GM11168 (cell line): ENCODE measurements at regions not wholly inside any gene's neighbourhood (a gene's known extent, or its start where the extent isn't known, plus 50 kb on each side); places are given as distances from the start of the nearest gene placed in this dataset.
"Not testable (repeated sequence)": the region's sequence is repeated elsewhere in the genome, so short reads cannot be mapped to it uniquely, and the experiment has no call there.

Experiments used
- in situ Hi-C: fragments of 300-500 bp; cut with MboI; formaldehyde crosslinking; loops from one replicate; pipeline ENCODE4 v1.12.0; 2022; ENCODE audit warnings: low sequenced_read_pairs; ENCODE audit not compliant: unreplicated experiment

- in situ Hi-C loops, result no loop called here
These were observed 597.9 kb upstream of the ADAMTS5 start for GRCh38 chr21:27564684-27565301.

- in situ Hi-C loops, result no loop called here
These were observed 595.4 kb upstream of the ADAMTS5 start for GRCh38 chr21:27562303-27562702.

- in situ Hi-C loops, result no loop called here
These were observed 594.2 kb upstream of the ADAMTS5 start for GRCh38 chr21:27561116-27561515.

DNA sequence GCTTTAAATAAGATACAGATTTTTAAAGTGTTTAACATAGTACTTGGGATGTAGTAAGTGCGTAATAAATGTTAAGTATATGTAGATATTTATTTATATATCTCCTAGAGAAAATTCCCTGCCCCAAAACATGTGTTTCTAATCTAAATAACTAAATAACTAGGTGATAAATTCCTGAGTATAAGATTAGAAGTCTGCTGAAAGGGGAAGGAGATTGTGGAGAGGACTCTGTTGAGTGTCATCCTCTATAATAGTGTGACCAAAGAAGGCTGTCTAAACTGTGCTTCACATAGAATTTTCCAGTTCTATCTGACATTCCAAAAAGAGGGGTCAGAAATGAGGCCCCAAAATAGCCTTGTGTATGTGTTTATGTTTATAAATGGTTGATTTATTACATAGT lies 590.5 kb upstream of the ADAMTS5 start:
- in situ Hi-C loops, result no loop called here

DNA sequence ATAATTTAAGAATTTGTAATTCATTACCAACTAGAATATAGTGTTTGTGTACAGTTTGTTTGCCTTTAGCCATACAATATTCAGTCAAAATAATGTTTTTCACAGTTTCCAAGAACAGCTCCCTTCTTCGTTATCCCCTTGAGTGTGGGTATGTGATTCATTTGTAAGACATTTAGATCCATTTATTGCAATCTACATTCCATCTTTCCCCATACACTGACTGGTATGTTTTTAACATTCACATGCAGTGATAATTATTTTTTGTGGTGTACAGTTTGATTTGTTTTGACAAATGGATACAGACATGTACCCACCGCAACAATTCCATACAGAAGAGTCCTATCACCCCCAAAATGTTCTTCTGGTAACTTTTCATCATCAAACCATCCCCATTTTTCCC lies 589.1 kb upstream of the ADAMTS5 start:
- in situ Hi-C loops, result no loop called here

GRCh38 chr21:27550287-27550686 lies 583.4 kb upstream of the ADAMTS5 start:
- in situ Hi-C loops, result no loop called here

DNA sequence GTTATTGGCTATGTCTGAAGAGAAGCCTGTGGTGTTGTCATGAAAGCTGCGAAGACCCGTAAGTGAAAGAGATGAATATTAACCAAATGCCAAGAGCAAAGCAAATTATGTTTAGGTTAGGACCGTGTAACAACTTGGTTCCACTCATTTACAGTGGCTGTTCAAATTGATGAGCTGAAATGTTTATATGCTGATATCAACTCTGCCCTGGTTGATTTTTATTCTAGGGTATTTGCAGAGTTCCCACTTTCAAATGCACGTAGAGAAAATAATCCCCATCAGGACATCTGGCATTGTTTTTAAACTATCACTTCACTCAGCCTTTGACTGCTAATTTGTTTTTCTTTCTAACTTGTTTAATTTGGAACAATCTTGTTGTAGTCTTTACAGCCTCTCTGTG lies 581.6 kb upstream of the ADAMTS5 start:
- in situ Hi-C loops, result no loop called here

- in situ Hi-C loops, result no loop called here
These were observed 579.0 kb upstream of the ADAMTS5 start for GRCh38 chr21:27545754-27546349.

DNA sequence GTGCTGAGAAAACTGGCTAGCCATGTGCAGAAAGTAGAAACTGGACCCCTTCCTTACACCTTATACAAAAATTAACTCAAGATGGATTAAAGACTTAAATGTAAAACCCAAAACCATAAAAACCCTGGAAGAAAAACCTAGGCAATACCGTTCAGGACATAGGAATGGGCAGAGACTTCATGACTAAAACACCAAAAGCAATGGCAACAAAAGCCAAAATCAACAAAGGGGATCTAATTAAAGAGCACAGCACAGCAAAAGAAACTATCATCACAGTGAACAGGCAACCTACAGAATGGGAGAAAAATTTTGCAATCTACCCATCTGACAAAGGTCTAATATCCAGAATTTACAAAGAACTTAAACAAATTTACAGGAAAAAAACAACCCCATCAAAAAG lies 575.2 kb upstream of the ADAMTS5 start:
- in situ Hi-C loops, result not testable (repeated sequence)

DNA sequence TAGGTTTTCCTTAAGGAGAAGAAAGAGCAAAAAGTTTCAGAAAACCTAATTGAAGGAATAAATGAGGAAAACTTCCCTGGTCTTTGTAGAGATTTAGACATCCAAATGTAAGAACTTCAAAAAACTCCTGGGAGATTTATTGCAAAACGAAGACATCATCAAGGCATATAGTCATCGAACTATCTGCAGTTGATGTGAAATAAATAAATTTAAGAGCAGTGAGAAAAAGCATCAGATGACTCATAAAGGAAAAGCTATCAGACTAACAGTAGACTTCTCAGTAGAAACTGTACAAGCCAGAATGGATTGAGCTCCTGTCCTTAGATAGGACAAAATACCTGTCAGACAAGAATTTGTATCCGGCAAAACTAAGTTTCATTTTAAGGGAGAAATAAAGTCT lies 569.4 kb upstream of the ADAMTS5 start:
- in situ Hi-C loops, result no loop called here

DNA sequence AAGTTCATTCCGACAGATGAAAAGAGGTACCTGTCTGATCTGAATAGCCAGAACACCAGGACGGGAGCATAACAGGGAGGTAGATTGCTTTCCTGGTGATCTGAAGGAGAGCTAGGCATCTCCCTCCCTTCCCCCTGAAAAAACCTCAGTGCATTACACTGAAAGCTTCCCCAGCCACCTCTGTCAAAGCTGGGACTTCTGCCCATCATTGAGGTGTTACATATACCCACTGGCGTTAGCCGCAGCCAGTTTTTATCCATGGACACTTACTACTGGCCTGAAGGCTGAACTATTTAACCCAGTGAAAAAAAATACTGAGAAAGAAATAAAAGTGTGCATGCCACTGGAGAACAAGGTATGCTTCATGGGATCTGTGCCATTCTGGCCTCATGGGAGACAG lies 568.3 kb upstream of the ADAMTS5 start:
- in situ Hi-C loops, result no loop called here

DNA sequence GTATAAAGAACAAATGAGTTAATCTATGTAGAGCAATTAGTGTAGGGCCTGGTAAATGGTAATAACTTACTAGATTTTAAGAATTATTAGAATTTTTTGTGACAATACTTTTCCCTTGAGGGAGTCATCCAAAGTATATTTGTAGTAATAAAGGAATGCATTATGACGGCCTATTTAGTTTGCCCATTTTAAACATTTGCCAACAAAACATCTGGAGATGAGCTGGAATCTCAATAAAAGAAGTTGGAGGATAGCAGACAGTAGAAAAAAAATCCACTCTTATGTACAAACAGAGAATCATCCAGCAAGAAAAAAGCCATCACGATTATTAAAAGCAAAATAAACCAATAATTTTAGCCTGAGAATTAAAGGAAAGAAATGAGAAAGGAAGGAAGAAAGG lies 567.3 kb upstream of the ADAMTS5 start:
- in situ Hi-C loops, result no loop called here

- in situ Hi-C loops, result no loop called here
These were observed 565.2 kb upstream of the ADAMTS5 start for GRCh38 chr21:27532076-27532475.

GRCh38 chr21:27528697-27529096 lies 561.8 kb upstream of the ADAMTS5 start:
- in situ Hi-C loops, result no loop called here

GRCh38 chr21:27526451-27526850 lies 559.6 kb upstream of the ADAMTS5 start:
- in situ Hi-C loops, result no loop called here

DNA sequence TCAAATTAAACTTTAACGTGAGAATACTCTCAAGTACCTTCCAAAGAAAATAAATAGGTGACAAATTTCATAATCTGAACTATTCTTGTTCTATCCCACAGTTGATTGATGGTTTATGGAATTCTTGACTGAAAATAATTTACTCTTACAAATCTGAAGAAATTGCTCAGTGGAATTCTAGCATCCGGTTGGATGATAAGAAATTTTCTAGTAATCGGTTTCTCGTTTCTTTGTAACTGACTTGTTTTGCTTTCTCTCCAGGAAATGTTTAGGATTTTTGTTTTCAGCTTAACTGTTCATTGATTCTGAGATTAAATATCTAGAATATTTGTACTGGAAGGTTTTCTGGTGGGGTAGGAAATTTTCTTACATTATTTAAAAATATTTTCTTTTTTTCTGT lies 558.9 kb upstream of the ADAMTS5 start:
- in situ Hi-C loops, result no loop called here

DNA sequence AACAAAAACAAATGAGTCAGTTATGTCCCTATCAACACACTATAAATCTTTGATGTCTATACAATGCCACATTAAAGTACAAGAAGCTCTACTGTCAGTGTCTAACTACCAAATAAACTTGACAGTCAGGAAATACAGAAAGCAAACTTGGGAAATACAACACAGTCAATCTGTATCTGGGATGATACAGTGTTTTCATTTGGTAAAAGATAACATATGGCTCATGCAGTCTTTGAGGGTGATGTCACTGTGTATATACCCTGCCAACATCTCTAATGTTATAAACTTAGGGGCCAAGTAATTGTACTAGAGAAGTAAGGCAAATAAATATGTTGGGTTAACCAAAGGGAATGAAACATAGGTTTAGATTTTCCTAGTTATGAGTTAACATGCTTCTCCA lies 552.5 kb upstream of the ADAMTS5 start:
- in situ Hi-C loops, result no loop called here

DNA sequence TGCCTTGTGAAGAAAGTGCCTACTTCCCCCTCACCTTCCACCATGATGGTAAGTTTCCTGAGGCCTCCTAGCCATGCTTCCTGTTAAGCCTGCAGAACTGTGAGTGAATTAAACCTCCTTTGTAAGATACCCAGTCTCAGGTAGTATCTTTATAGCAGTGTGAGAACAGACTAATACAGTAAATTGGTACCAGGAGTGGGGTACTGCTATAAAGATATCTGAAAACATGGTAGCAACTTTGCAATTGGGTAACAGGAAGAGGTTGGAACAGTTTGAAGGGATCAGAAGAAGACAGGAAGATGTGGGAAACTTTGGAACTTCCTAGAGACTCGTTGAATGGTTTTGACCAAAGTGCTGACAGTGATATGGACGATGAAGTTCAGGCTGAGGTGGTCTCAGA lies 550.3 kb upstream of the ADAMTS5 start:
- in situ Hi-C loops, result not testable (repeated sequence)

DNA sequence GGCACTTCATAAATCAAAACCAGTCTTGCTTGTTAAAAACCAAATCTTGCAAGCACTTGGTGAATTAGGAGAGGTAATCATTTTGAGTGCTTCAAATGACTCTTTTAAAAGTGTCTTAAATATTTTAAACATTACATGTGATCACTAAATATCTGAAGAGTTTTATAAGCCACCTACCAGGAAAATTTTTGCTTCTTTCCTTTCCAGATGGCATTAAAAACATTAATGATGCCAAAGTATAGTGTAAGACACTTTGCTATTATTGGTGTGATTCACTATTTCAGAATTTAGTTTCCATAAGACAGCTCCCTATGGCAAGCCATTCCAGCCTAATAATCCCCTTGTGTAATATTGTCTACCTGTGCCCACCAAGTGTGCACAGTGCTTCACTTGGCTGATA lies 548.8 kb upstream of the ADAMTS5 start:
- in situ Hi-C loops, result no loop called here

- in situ Hi-C loops, result no loop called here
These were observed 546.9 kb upstream of the ADAMTS5 start for GRCh38 chr21:27513825-27514224.

DNA sequence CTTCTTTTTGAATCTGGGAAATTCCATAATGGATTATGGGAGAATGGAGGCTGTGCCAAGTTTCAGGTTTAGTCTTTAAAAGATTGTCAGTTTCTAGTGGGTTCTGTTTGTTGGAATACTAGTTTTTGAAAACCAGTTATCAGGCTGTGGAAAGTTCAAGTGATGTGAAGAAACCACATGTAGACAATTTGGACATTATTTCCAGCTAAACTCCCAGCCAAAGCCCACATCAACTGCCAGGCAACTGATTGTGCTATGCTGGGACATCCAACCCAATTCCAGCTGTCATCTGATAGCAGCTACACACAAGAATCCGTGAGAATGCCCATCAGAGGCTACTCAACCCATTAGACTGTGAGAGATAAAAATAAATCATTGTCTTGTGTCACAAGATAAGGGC lies 546.1 kb upstream of the ADAMTS5 start:
- in situ Hi-C loops, result no loop called here

DNA sequence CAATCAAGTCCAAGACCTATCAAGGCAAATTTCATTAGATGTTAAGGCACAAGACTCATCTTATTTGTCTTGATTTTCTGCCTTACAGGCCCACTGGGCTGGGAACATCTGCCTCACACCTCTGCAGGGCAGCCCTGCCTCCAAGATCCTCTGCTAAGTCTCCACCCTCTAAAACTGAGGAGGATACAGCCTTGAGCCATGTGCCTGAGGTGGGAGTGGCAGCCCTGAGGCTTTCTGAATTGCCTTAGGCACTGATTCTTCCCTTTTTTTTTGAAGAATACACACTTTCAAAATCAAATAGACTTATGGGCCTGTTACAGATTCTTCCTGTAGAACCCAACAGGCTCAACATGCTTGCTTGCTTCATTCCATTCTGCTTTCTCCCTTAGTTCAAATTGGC lies 544.3 kb upstream of the ADAMTS5 start:
- in situ Hi-C loops, result no loop called here
